H1 (cell line): ENCODE measurements at regions not wholly inside any gene's neighbourhood (a gene's known extent, or its start where the extent isn't known, plus 50 kb on each side); places are given as distances from the start of the nearest gene placed in this dataset.
A peak's percentile ranks its signal among the peaks of the same experiment; 100 is the strongest.

Experiments used
- CTCF ChIA-PET: fragments of 300-600 bp; sonication (Branson Sonifier 250); formaldehyde crosslinking; loops from one replicate; lab custom pipeline; 2021; ENCODE audit not compliant: partially characterized antibody; lab: Charles Lee
- POLR2A ChIA-PET: fragments of 300-600 bp; sonication (Branson Sonifier 250); formaldehyde crosslinking; loops from one replicate; lab custom pipeline; 2021; ENCODE audit warnings: inconsistent platforms; ENCODE audit not compliant: partially characterized antibody; lab: Charles Lee
- DNase-seq, 2 experiments: peaks; one replicate each; pipeline versions ENCODE4 v3.0.0 to v3.0.0-alpha.2; 2010 to 2022; ENCODE audit warnings: low spot score in 2 of 2, low read depth in 1 of 2, mixed read lengths in 1 of 2
- FAIRE-seq: peaks from 2 replicates; lab custom pipeline; 2011; peaks lifted over from hg19 to GRCh38; lab: Jason Lieb, UNC
- H2AFZ ChIP-seq: 2 replicates; pipeline ENCODE4 v1.8.1; 2012; ENCODE audit warnings: low read length, inconsistent platforms
- H2AK5ac ChIP-seq: 2 replicates; pipeline ENCODE4 v1.6.1; 2013; ENCODE audit warnings: low read depth, low read length
- H2BK120ac ChIP-seq: replicated peaks from 2 replicates; pipeline ENCODE3; 2013; ENCODE audit warnings: low read depth, low read length, inconsistent platforms
- H2BK12ac ChIP-seq: 2 replicates; pipeline ENCODE4 v1.6.1; 2013; ENCODE audit warnings: low read depth, low read length
- H2BK15ac ChIP-seq: 2 replicates; pipeline ENCODE4 v1.6.1; 2013; ENCODE audit warnings: low read length
- H2BK20ac ChIP-seq: 2 replicates; pipeline ENCODE4 v1.6.1; 2013; ENCODE audit warnings: low read length
- H2BK5ac ChIP-seq: 2 replicates; pipeline ENCODE4 v1.6.1; 2013; ENCODE audit warnings: low read depth, low read length
- H3K14ac ChIP-seq: 2 replicates; pipeline ENCODE4 v1.6.1; 2013; ENCODE audit warnings: inconsistent platforms; ENCODE audit not compliant: insufficient read length
- H3K18ac ChIP-seq: 2 replicates; pipeline ENCODE4 v1.6.1; 2013; ENCODE audit warnings: low read length; ENCODE audit errors: extremely low read depth
- H3K23ac ChIP-seq: 2 replicates; pipeline ENCODE4 v1.6.1; 2013; ENCODE audit warnings: inconsistent platforms; ENCODE audit not compliant: insufficient read length
- H3K23me2 ChIP-seq: 2 replicates; pipeline ENCODE4 v1.6.1; 2013; ENCODE audit warnings: low read depth, low read length
- H3K27ac ChIP-seq: 2 replicates; pipeline ENCODE4 v1.6.1; 2011; ENCODE audit warnings: low read depth, low read length, inconsistent platforms
- H3K27me3 ChIP-seq, 4 experiments: replicated peaks in 1 of 4; 1 replicate in 1 of 4; 2 replicates in 3 of 4; pipeline versions ENCODE4 v1.6.1 to v1.8.1; 2011 to 2013; ENCODE audit warnings: low read length in 3 of 4, mild to moderate bottlenecking in 3 of 4, inconsistent platforms in 2 of 4, mixed read lengths in 2 of 4, moderate library complexity in 1 of 4; ENCODE audit not compliant: control insufficient read depth in 3 of 4, insufficient read depth in 3 of 4; ENCODE audit errors: extremely low read depth in 1 of 4
- H3K36me3 ChIP-seq, 4 experiments: 2 replicates each; pipeline versions ENCODE4 v1.6.1 to v1.8.1; 2011 to 2013; ENCODE audit warnings: mild to moderate bottlenecking in 4 of 4, low read length in 3 of 4, moderate library complexity in 2 of 4, control low read depth in 1 of 4, inconsistent platforms in 1 of 4; ENCODE audit not compliant: insufficient read depth in 4 of 4, control insufficient read depth in 2 of 4
- H3K4ac ChIP-seq: replicated peaks from 2 replicates; pipeline ENCODE3; 2013; ENCODE audit warnings: low read length, low read depth, mixed read lengths, inconsistent platforms; ENCODE audit not compliant: insufficient read length
- H3K4me1 ChIP-seq, 4 experiments: replicated peaks in 1 of 4; 1 replicate in 1 of 4; 2 replicates in 3 of 4; pipeline versions ENCODE4 v1.6.1 to v1.8.1; 2011 to 2013; ENCODE audit warnings: low read length in 3 of 4, inconsistent platforms in 2 of 4, mixed read lengths in 1 of 4; ENCODE audit not compliant: insufficient read depth in 4 of 4, control insufficient read depth in 3 of 4
- H3K4me2 ChIP-seq, 2 experiments: 2 replicates each; pipeline versions ENCODE4 v1.6.1 to v1.8.1; 2011 to 2013; ENCODE audit warnings: low read depth in 2 of 2, low read length in 2 of 2, control low read depth in 1 of 2, inconsistent platforms in 1 of 2, mild to moderate bottlenecking in 1 of 2; ENCODE audit not compliant: insufficient read depth in 1 of 2
- H3K4me3 ChIP-seq, 4 experiments: fragments of 200-600, 300-600 bp in 1 of 4; sonication (generic), shearing (Covaris generic), sonication (Bioruptor Twin) in 1 of 4; 2 replicates each; pipeline versions ENCODE4 v1.5.1 to v1.8.1; 2011 to 2016; ENCODE audit warnings: low read length in 4 of 4, low read depth in 3 of 4, control low read depth in 2 of 4, inconsistent platforms in 2 of 4, mild to moderate bottlenecking in 2 of 4, mixed read lengths in 1 of 4, moderate library complexity in 1 of 4; ENCODE audit not compliant: insufficient read depth in 2 of 4; ENCODE audit errors: extremely low read depth in 1 of 4
- H3K56ac ChIP-seq: replicated peaks from 2 replicates; pipeline ENCODE3; 2013; ENCODE audit warnings: low read depth, mild to moderate bottlenecking, mixed read lengths, low read length, inconsistent platforms; ENCODE audit not compliant: insufficient read length
- H3K79me1 ChIP-seq: 2 replicates; pipeline ENCODE4 v1.6.1; 2013; ENCODE audit warnings: low read depth, low read length, control low read depth
- H3K79me2 ChIP-seq, 2 experiments: 2 replicates each; pipeline versions ENCODE4 v1.6.1 to v1.8.1; 2012 to 2013; ENCODE audit warnings: low read length in 2 of 2, mild to moderate bottlenecking in 2 of 2, inconsistent platforms in 1 of 2; ENCODE audit not compliant: insufficient read depth in 2 of 2, control insufficient read depth in 1 of 2
- H3K9ac ChIP-seq, 4 experiments: replicated peaks in 1 of 4; 1 replicate in 1 of 4; 2 replicates in 3 of 4; pipeline versions ENCODE4 v1.6.1 to v1.8.1; 2011 to 2013; ENCODE audit warnings: low read depth in 3 of 4, low read length in 3 of 4, control low read depth in 2 of 4, mild to moderate bottlenecking in 2 of 4, moderate library complexity in 2 of 4, inconsistent platforms in 1 of 4; ENCODE audit errors: extremely low read depth in 1 of 4
- H3K9me3 ChIP-seq, 2 experiments: 2 replicates each; pipeline versions ENCODE4 v1.6.1 to v1.8.1; 2012 to 2013; ENCODE audit warnings: mild to moderate bottlenecking in 2 of 2, moderate library complexity in 2 of 2, control low read depth in 1 of 2, inconsistent platforms in 1 of 2, low read depth in 1 of 2, low read length in 1 of 2, mixed read lengths in 1 of 2; ENCODE audit not compliant: insufficient read depth in 2 of 2
- H4K20me1 ChIP-seq, 2 experiments: replicated peaks in 1 of 2; 2 replicates each; pipeline versions ENCODE3 to v1.8.1; 2011 to 2013; ENCODE audit warnings: inconsistent platforms in 2 of 2, low read length in 2 of 2, mild to moderate bottlenecking in 1 of 2; ENCODE audit not compliant: insufficient read depth in 2 of 2, control insufficient read depth in 1 of 2
- H4K5ac ChIP-seq: 2 replicates; pipeline ENCODE4 v1.6.1; 2013; ENCODE audit warnings: low read length, low read depth, mixed read lengths, inconsistent platforms; ENCODE audit not compliant: insufficient read length
- H4K8ac ChIP-seq: 2 replicates; pipeline ENCODE4 v1.8.0; 2013; ENCODE audit warnings: mild to moderate bottlenecking, moderate library complexity, low read length, inconsistent platforms; ENCODE audit not compliant: insufficient read depth; ENCODE audit errors: extremely low read depth
- H4K91ac ChIP-seq: replicated peaks from 2 replicates; pipeline ENCODE3; 2013; ENCODE audit warnings: low read length, mixed read lengths, inconsistent platforms; ENCODE audit not compliant: insufficient read length
- ATF3 ChIP-seq: IDR thresholded peaks from 2 replicates; pipeline ENCODE4 v1.6.1; 2011; ENCODE audit warnings: low read depth, mild to moderate bottlenecking, low read length; ENCODE audit not compliant: insufficient read depth
- BCL11A ChIP-seq, 2 experiments: IDR thresholded peaks; one replicate each; pipeline ENCODE4 v1.6.1; 2011; ENCODE audit warnings: low read depth in 2 of 2, low read length in 2 of 2, mild to moderate bottlenecking in 2 of 2
- BRCA1 ChIP-seq: IDR thresholded peaks from 2 replicates; pipeline ENCODE4 v1.6.1; 2012; ENCODE audit warnings: low read depth, low read length, improper control_type of control experiment
- CTBP2 ChIP-seq: IDR thresholded peaks from 2 replicates; pipeline ENCODE4 v1.7.0; 2011; ENCODE audit warnings: borderline replicate concordance, mild to moderate bottlenecking, moderate library complexity, mixed read lengths, low read length; ENCODE audit not compliant: insufficient read depth, insufficient read length
- EP300 ChIP-seq, 2 experiments: IDR thresholded peaks; 1 replicate in 1 of 2; 2 replicates in 1 of 2; pipeline ENCODE4 v1.6.1; 2011 to 2012; ENCODE audit warnings: low read depth in 2 of 2, low read length in 2 of 2, mild to moderate bottlenecking in 2 of 2, borderline replicate concordance in 1 of 2, inconsistent platforms in 1 of 2, moderate library complexity in 1 of 2
- EZH2 ChIP-seq: fragments of 200-600 bp; sonication (generic); IDR thresholded peaks from 2 replicates; pipeline ENCODE4 v1.7.1; 2012; ENCODE audit warnings: low read depth, mild to moderate bottlenecking, moderate library complexity, low read length, inconsistent platforms; ENCODE audit not compliant: severe bottlenecking
- JUN ChIP-seq: IDR thresholded peaks from 2 replicates; pipeline ENCODE4 v1.6.1; 2011; ENCODE audit warnings: low read depth, mild to moderate bottlenecking, improper control_type of control experiment, low read length
- PHF8 ChIP-seq: fragments of 200-600 bp; sonication (generic); conservative IDR thresholded peaks from 2 replicates; pipeline ENCODE4 v1.7.1; 2012; ENCODE audit warnings: low read depth, mild to moderate bottlenecking, inconsistent platforms, low read length, moderate library complexity
- POU5F1 ChIP-seq: IDR thresholded peaks from 2 replicates; pipeline ENCODE4 v1.6.1; 2011; ENCODE audit warnings: low read depth, mild to moderate bottlenecking, low read length, moderate library complexity
- SRF ChIP-seq: IDR thresholded peaks from 2 replicates; pipeline ENCODE4 v1.6.1; 2011; ENCODE audit warnings: mild to moderate bottlenecking, low read depth, low read length, moderate library complexity
- TAF1 ChIP-seq: IDR thresholded peaks from 2 replicates; pipeline ENCODE4 v1.6.1; 2011; ENCODE audit warnings: mild to moderate bottlenecking, low read depth, low read length
- ZNF274 ChIP-seq: IDR thresholded peaks from 2 replicates; pipeline ENCODE4 v1.7.0; 2012; ENCODE audit warnings: low read length, borderline replicate concordance; ENCODE audit errors: extremely low read depth
- WGBS, 2 experiments: shearing (Covaris generic) in 1 of 2; methylation state at CpG; one replicate each; pipeline versions ENCODE4 v1.1.6 to v1.1.7; 2013 to 2015; ENCODE audit warnings: low lambda C conversion rate in 2 of 2, mixed read lengths in 2 of 2, inconsistent platforms in 1 of 2, low coverage in 1 of 2, missing lambda C conversion rate in 1 of 2; ENCODE audit not compliant: insufficient replicate concordance in 2 of 2, insufficient coverage in 1 of 2, insufficient read length in 1 of 2; ENCODE audit errors: extremely low coverage in 1 of 2, missing lambda C conversion rate in 1 of 2; 5-methylcytosine and 5-hydroxymethylcytosine counted together

DNA sequence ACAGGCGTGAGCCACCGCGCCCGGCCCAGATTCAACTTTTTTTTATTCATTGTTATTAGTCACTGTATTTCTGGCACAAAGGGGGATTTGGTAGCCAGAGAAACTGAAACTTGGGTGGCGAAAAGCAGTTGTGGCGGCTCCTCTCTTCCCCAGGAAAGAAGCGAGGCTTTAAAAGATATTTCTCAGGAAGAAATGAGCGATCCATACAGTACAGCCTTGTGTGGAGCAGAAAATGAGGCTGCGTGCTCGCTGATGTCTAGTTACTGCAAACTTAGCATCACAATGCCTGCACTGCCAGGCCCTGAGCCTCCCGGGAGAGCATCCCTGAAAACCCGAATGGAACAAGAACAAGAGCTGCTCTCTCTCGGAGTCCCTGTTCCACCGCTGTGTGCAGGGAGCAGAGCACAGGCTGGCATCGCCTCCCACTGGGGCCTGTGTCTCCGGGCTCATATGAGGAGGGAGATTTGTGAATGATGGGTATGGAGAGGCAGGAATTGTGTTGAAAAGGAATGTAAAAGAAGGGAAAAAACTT is 234.0 kb downstream of the ZNF516 start:
- Histone ChIP-seq H2BK15ac (0 out of 2 replicates have a peak overlapping the region, but pooled peaks have one; percentile 36), H3K14ac (no peak overlapping the region), H4K5ac (no peak overlapping the region), H2BK12ac (no peak overlapping the region), H2AFZ (no peak overlapping the region), H2BK20ac (no peak overlapping the region), H4K8ac (no peak overlapping the region), H3K4me3 (no peak overlapping the region), H4K91ac (no peak overlapping the region), H2AK5ac (no peak overlapping the region), H3K9ac (no peak overlapping the region), H3K56ac (no peak overlapping the region), H2BK5ac (no peak overlapping the region), H3K27me3 (no peaks in the 10 kb centered on the region), H3K36me3 (no peaks in the 10 kb centered on the region), H3K4me1 (peaks cover 0 to 24% (median 16%) of the 10 kb centered on the region in 4 experiments; a peak in 6 of 7 replicates), H3K4ac (no peak overlapping the region), H4K20me1 (no peaks in the 10 kb centered on the region), H3K4me2 (no peak overlapping the region), H3K9me3 (no peaks in the 10 kb centered on the region), H3K18ac (no peak overlapping the region), H3K23ac (no peak overlapping the region), H3K27ac (no peak overlapping the region), H2BK120ac (no peak overlapping the region), H3K79me1 (no peaks in the 10 kb centered on the region), H3K23me2 (no peaks in the 10 kb centered on the region; the same call in 1 of the 2 replicates), H3K79me2 (no peaks in the 10 kb centered on the region)
- ChIA-PET CTCF (interaction anchor here (3.2 kb wide), 1 partner anchor 8 kb away, joined by 16 read pairs; no protein-coding TSS in a partner anchor), POLR2A (interaction anchor here (0.8 kb wide), 1 partner anchor 1557 kb away, joined by 3 read pairs; no protein-coding TSS in a partner anchor)
- DNase-seq (no peak), FAIRE-seq (no peak)
- 69% methylated on average over 15 of the region's 16 CpGs; no CpG with 5 or more reads in 1 of the 2 experiments for WGBS, 2 experiments
- TF ChIP-seq POU5F1 (no peak), BRCA1 (no peak), EZH2 (no peak), TAF1 (no peak), JUN (no peak), ZNF274 (no peak), PHF8 (no peak), SRF (no peak), BCL11A (IDR thresholded peaks at IDR 0.05; ENCODE audit: low read depth in 2 of 2, low read length in 2 of 2) (no peak), CTBP2 (no peak), ATF3 (no peak), EP300 (IDR thresholded peaks at IDR 0.05; ENCODE audit: borderline replicate concordance in 1 of 2, low read depth in 2 of 2, low read length in 2 of 2) (no peak)
